Right lung (tissue), 2 donors: ENCODE measurements at regions not wholly inside any gene's neighbourhood (a gene's known extent, or its start where the extent isn't known, plus 50 kb on each side); places are given as distances from the start of the nearest gene placed in this dataset.
"Not testable (repeated sequence)": the region's sequence is repeated elsewhere in the genome, so short reads cannot be mapped to it uniquely, and the experiment has no call there.

Experiments used
- DNase-seq, 2 donors: peaks; one replicate each; pipeline ENCODE4 v3.0.0-alpha.2; 2013

GRCh38 chr2:193170981-193171380 is 976.2 kb upstream of the TMEFF2 start:
- DNase-seq: not testable (repeated sequence)

GRCh38 chr2:193156480-193156879 is 961.7 kb upstream of the TMEFF2 start:
- DNase-seq: no peak

GRCh38 chr2:193154076-193154475 is 959.3 kb upstream of the TMEFF2 start:
- no peak for DNase-seq

- DNase-seq: no peak
These were observed 958.8 kb upstream of the TMEFF2 start for GRCh38 chr2:193153576-193153975.

- not testable (repeated sequence) for DNase-seq
These were observed 947.7 kb upstream of the TMEFF2 start for GRCh38 chr2:193142467-193142866.

- no peak for DNase-seq
These were observed 947.3 kb upstream of the TMEFF2 start for GRCh38 chr2:193141998-193142397.

- DNase-seq: not testable (repeated sequence)
These were observed 946.2 kb upstream of the TMEFF2 start for GRCh38 chr2:193140895-193141294.

GRCh38 chr2:193124815-193125214 is 930.1 kb upstream of the TMEFF2 start:
- no peak for DNase-seq

- no peak for DNase-seq
These were observed 920.1 kb upstream of the TMEFF2 start for GRCh38 chr2:193114827-193115226.

GRCh38 chr2:193112986-193113385 is 918.3 kb upstream of the TMEFF2 start:
- DNase-seq: no peak

- DNase-seq: no peak
These were observed 908.3 kb upstream of the TMEFF2 start for GRCh38 chr2:193103064-193103463.

- no peak for DNase-seq
These were observed 906.9 kb upstream of the TMEFF2 start for GRCh38 chr2:193101591-193101990.

- no peak for DNase-seq
These were observed 893.3 kb upstream of the TMEFF2 start for GRCh38 chr2:193088026-193088425.

- no peak for DNase-seq
These were observed 882.3 kb upstream of the TMEFF2 start for GRCh38 chr2:193076995-193077394.

GRCh38 chr2:193074933-193075332 is 880.2 kb upstream of the TMEFF2 start:
- no peak for DNase-seq

GRCh38 chr2:193072647-193073046 is 877.9 kb upstream of the TMEFF2 start:
- DNase-seq: no peak

GRCh38 chr2:193025556-193025955 is 830.8 kb upstream of the TMEFF2 start:
- DNase-seq: not testable (repeated sequence)

- DNase-seq: no peak
These were observed 830.1 kb upstream of the TMEFF2 start for GRCh38 chr2:193024791-193025190.

GRCh38 chr2:193011870-193012269 is 817.1 kb upstream of the TMEFF2 start:
- DNase-seq: no peak

- DNase-seq: no peak
These were observed 798.3 kb upstream of the TMEFF2 start for GRCh38 chr2:192993059-192993458.

GRCh38 chr2:192983173-192983572 is 788.4 kb upstream of the TMEFF2 start:
- DNase-seq: no peak

- no peak for DNase-seq
These were observed 783.7 kb upstream of the TMEFF2 start for GRCh38 chr2:192978395-192978794.

- DNase-seq: no peak
These were observed 777.2 kb upstream of the TMEFF2 start for GRCh38 chr2:192971981-192972380.

GRCh38 chr2:192969055-192969454 is 774.3 kb upstream of the TMEFF2 start:
- DNase-seq: no peak

- no peak for DNase-seq
These were observed 766.2 kb upstream of the TMEFF2 start for GRCh38 chr2:192960945-192961344.
